Upper lobe of left lung (tissue), 6 donors: ENCODE measurements at regions not wholly inside any gene's neighbourhood (a gene's known extent, or its start where the extent isn't known, plus 50 kb on each side); places are given as distances from the start of the nearest gene placed in this dataset.

Source experiments
- ATAC-seq, 2 donors: fragments of 200-7000 bp; cut with Tn5 transposase; one replicate each; pipeline ENCODE4 v1.9.1; 2022; ENCODE audit warnings: mild to moderate bottlenecking in 2 of 2, moderate library complexity in 2 of 2; ENCODE audit not compliant: low FRiP score in 2 of 2
- DNase-seq, 2 donors: peaks; one replicate each; pipeline ENCODE4 v3.0.0-alpha.2; 2019 to 2020
- H3K27ac ChIP-seq, 4 donors: fragments of 200-600 bp; sonication (generic); one replicate each; pipeline ENCODE4 v1.5.1; 2016 to 2019
- H3K27me3 ChIP-seq, 4 donors: fragments of 200-600 bp; sonication (generic); one replicate each; pipeline ENCODE4 v1.5.1; 2017 to 2019
- H3K36me3 ChIP-seq, 4 donors: fragments of 200-600 bp; sonication (generic); one replicate each; pipeline ENCODE4 v1.5.1; 2016 to 2019
- H3K4me1 ChIP-seq, 4 donors: fragments of 200-600 bp; sonication (generic); one replicate each; pipeline ENCODE4 v1.5.1; 2018 to 2019
- H3K4me3 ChIP-seq, 4 donors: fragments of 200-600 bp; sonication (generic); one replicate each; pipeline ENCODE4 v1.5.1; 2017 to 2019; ENCODE audit warnings: mild to moderate bottlenecking in 2 of 4, moderate library complexity in 1 of 4
- H3K9me3 ChIP-seq, 4 donors: fragments of 200-600 bp; sonication (generic); one replicate each; pipeline ENCODE4 v1.5.1; 2018 to 2019
- CTCF ChIP-seq, 6 experiments: fragments of 450-650 bp in 4 of 6; fragments of 200-600 bp in 2 of 6; sonication (generic) in 2 of 6; IDR thresholded peaks; one replicate each; pipeline ENCODE4 v1.5.1; 2016 to 2019; ENCODE audit warnings: antibody characterized with exemption in 6 of 6
- EP300 ChIP-seq, 4 donors: sonication (generic); formaldehyde crosslinking; IDR thresholded peaks; one replicate each; pipeline ENCODE4 v1.5.1; 2017; ENCODE audit warnings: antibody characterized with exemption in 4 of 4, control low read depth in 2 of 4
- POLR2A ChIP-seq, 4 donors: fragments of 450-650 bp; IDR thresholded peaks; one replicate each; pipeline ENCODE4 v1.5.1; 2016 to 2017; ENCODE audit warnings: antibody characterized with exemption in 4 of 4, mild to moderate bottlenecking in 2 of 4
- POLR2AphosphoS5 ChIP-seq, 2 donors: sonication (generic); formaldehyde crosslinking; IDR thresholded peaks; one replicate each; pipeline ENCODE4 v1.5.1; 2017; ENCODE audit warnings: antibody characterized with exemption in 2 of 2
- WGBS, 2 donors: methylation state at CpG; one replicate each; pipeline ENCODE4 v1.1.5; 2017 to 2018; 5-methylcytosine and 5-hydroxymethylcytosine counted together
- donor health status: DM: no; HTN: no; CAD: no; lungs with moderate emphysema.
- donor health status: DM: no; HTN: yes; CAD: no; lungs with severe emphysema.

GRCh38 chr2:12107321-12107720 is 360.9 kb downstream of the LPIN1 start:
- TF ChIP-seq CTCF (IDR thresholded peaks at IDR 0.05) = no peak
- TF ChIP-seq POLR2AphosphoS5 (IDR thresholded peaks at IDR 0.05) = no peak
- no peak for TF ChIP-seq EP300 (IDR thresholded peaks at IDR 0.05)
- no peak for TF ChIP-seq POLR2A (IDR thresholded peaks at IDR 0.05)
- H3K27me3 ChIP-seq = no peaks in the 10 kb centered on the region
- no peaks in the 10 kb centered on the region for H3K36me3 ChIP-seq
- H3K4me3 ChIP-seq = no peak overlapping the region
- H3K9me3 ChIP-seq = no peaks in the 10 kb centered on the region
- no peaks in the 10 kb centered on the region for H3K4me1 ChIP-seq
- 67 to 84% methylated on average over 4 of the region's 4 CpGs for WGBS, 2 donors
- ATAC-seq = no peak
- H3K27ac ChIP-seq = no peak overlapping the region
- DNase-seq = no peak

- DNase-seq = no peak
- 67 to 70% methylated on average over 5 of the region's 5 CpGs for WGBS, 2 donors
These were observed 361.5 kb downstream of the LPIN1 start for GRCh38 chr2:12107939-12108338.

DNA sequence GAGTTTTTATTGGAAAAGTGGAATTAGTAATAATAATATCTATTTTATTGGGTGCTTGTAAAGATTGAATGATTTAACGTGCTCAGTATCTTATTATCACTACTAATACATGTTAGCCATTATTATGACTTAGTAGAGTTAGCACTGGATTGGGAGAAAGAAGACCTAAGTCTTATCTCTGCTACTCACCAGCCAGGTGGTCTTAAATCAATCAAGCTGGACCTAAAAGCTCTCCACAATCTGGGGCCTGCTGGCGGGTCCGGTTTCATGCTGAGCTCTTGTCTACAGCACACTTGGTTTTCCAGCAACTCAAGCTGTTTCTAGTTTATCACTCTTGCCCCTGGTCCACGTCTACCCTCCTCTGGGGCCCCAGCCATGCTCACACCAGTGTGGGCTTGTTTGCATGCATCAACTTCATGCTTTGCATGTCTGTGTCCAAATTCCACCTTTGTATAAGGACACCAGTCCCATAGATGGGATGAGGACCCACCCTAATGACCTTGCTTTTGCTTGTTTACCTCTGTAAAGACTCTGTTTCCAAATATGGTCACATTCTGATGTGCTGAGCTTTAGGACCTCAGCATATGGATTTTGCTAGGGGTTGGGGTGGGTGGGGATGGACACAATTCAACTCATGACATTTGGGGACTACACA is 363.1 kb downstream of the LPIN1 start:
- H3K27me3 ChIP-seq = no peaks in the 10 kb centered on the region
- WGBS, 2 donors = 74 to 85% methylated on average over 4 of the region's 4 CpGs
- ATAC-seq = no peak

More at GRCh38 chr2:12107939-12108338, 361.5 kb downstream of the LPIN1 start:
- TF ChIP-seq POLR2AphosphoS5 (IDR thresholded peaks at IDR 0.05) (no peak), POLR2A (IDR thresholded peaks at IDR 0.05) (no peak)
- no peak overlapping the region for H3K27ac ChIP-seq
- no peaks in the 10 kb centered on the region for H3K4me1 ChIP-seq
- ATAC-seq = no peak
- H3K4me3 ChIP-seq = no peak overlapping the region
- no peaks in the 10 kb centered on the region for H3K9me3 ChIP-seq
- no peaks in the 10 kb centered on the region for H3K27me3 ChIP-seq
- H3K36me3 ChIP-seq = no peaks in the 10 kb centered on the region

DNA sequence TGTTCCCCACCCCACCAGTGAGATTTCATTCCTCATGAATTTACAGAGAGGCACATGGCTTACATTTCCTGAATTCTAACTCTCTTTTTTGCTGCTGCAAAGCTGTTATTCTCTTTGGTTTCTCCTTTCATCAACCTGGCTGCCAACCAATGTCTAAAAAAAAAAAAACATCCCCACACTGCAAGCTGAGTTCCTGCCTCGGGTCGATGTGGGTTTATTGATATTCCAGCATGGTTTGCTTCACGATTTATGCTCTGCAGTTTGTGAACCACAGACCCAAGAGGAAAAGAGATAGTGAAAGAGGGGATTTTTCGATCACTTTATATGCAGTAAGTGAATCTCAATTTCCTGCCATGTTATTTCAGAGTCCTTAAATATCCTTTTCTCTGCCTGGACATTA is 363.6 kb downstream of the LPIN1 start:
- ATAC-seq = no peak
- H3K36me3 ChIP-seq = no peaks in the 10 kb centered on the region
- TF ChIP-seq EP300 (IDR thresholded peaks at IDR 0.05) (no peak), POLR2AphosphoS5 (IDR thresholded peaks at IDR 0.05) (no peak), CTCF (IDR thresholded peaks at IDR 0.05) (no peak), POLR2A (IDR thresholded peaks at IDR 0.05) (no peak)
- no peak for DNase-seq
- no peak overlapping the region for H3K4me3 ChIP-seq
- H3K9me3 ChIP-seq = no peaks in the 10 kb centered on the region
- 22 to 33% methylated on average over 4 of the region's 4 CpGs for WGBS, 2 donors
- H3K4me1 ChIP-seq = no peaks in the 10 kb centered on the region
- no peaks in the 10 kb centered on the region for H3K27me3 ChIP-seq
- no peak overlapping the region for H3K27ac ChIP-seq

More for the DNA sequence above, 363.1 kb downstream of the LPIN1 start:
- Histone ChIP-seq H3K4me3 (no peak overlapping the region), H3K27ac (no peak overlapping the region), H3K36me3 (no peaks in the 10 kb centered on the region), H3K9me3 (no peaks in the 10 kb centered on the region), H3K4me1 (no peaks in the 10 kb centered on the region)
- no peak for DNase-seq
- TF ChIP-seq EP300 (IDR thresholded peaks at IDR 0.05) (no peak), POLR2A (IDR thresholded peaks at IDR 0.05) (no peak), POLR2AphosphoS5 (IDR thresholded peaks at IDR 0.05) (no peak), CTCF (IDR thresholded peaks at IDR 0.05) (no peak)

DNA sequence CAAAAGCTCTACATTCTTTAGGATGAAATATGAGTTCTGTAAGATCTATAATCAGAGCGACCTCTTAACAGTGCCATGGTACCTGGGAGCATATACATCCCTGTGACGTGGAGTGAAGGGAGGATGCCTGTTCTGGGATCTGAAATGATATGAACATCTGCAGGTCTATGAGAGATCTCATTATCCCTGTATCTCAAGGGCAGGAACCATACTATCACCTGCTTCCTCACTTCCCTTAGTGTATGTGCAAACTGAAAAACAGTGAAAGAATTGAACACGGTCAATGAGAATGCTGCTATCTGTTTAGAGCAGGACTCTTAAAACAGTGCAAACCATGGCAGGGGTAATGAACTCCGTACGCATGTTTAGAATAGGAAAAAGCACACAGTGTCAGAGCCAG is 364.0 kb downstream of the LPIN1 start:
- no peaks in the 10 kb centered on the region for H3K4me1 ChIP-seq
- 66 to 74% methylated on average over 5 of the region's 5 CpGs for WGBS, 2 donors
- no peaks in the 10 kb centered on the region for H3K9me3 ChIP-seq
- DNase-seq (no peak), ATAC-seq (no peak)
- H3K4me3 ChIP-seq = no peak overlapping the region
- no peak overlapping the region for H3K27ac ChIP-seq
- TF ChIP-seq POLR2A (IDR thresholded peaks at IDR 0.05) = no peak
- no peak for TF ChIP-seq CTCF (IDR thresholded peaks at IDR 0.05)
- no peak for TF ChIP-seq EP300 (IDR thresholded peaks at IDR 0.05)
- TF ChIP-seq POLR2AphosphoS5 (IDR thresholded peaks at IDR 0.05) = no peak
- H3K36me3 ChIP-seq = no peaks in the 10 kb centered on the region
- no peaks in the 10 kb centered on the region for H3K27me3 ChIP-seq
